ENCODE measurements at regions not wholly inside any gene's neighbourhood (a gene's known extent, or its start where the extent isn't known, plus 50 kb on each side); places are given as distances from the start of the nearest gene placed in this dataset.

GRCh38 chr6:168825226-168826077 is 384.5 kb downstream of the SMOC2 start:
- no peak overlapping the region for H2AFZ ChIP-seq (ENCODE audit: low read length)
- H3K4me2 ChIP-seq (ENCODE audit: low read depth, low read length) = no peak overlapping the region

GRCh38 chr6:168823397-168824212 is 382.6 kb downstream of the SMOC2 start:
- Histone ChIP-seq H3K79me2 (ENCODE audit: low read length) (no peaks in the 10 kb centered on the region), H3K4me2 (ENCODE audit: low read depth, low read length) (no peak overlapping the region), H3K27me3 (replicated peaks; ENCODE audit: insufficient read depth, low read length) (no peaks in the 10 kb centered on the region), H3K4me3 (ENCODE audit: low read length) (no peak overlapping the region), H3K27ac (ENCODE audit: low read length) (no peak overlapping the region), H4K20me1 (ENCODE audit: insufficient read depth, low read length) (no peaks in the 10 kb centered on the region), H3K4me1 (ENCODE audit: low read length) (no peaks in the 10 kb centered on the region), H3K9me3 (replicated peaks; ENCODE audit: insufficient read depth, low read length) (no peaks in the 10 kb centered on the region), H3K36me3 (replicated peaks; ENCODE audit: insufficient read depth, low read length) (no peaks in the 10 kb centered on the region), H3K9me2 (replicated peaks; ENCODE audit: insufficient read depth, low read length) (no peaks in the 10 kb centered on the region), H3K9ac (ENCODE audit: low read length) (no peak overlapping the region), H3F3A (ENCODE audit: insufficient read depth, low read length) (no peaks in the 10 kb centered on the region), H2AFZ (ENCODE audit: low read length) (no peak overlapping the region)
- TF ChIP-seq CTCF (IDR thresholded peaks at IDR 0.05; ENCODE audit: low read length) (no peak), EZH2 (optimal IDR thresholded peaks at IDR 0.05; ENCODE audit: low read depth, low read length) (no peak), EZH2phosphoT487 (IDR thresholded peaks at IDR 0.05; ENCODE audit: low read length) (no peak)
- no peak for DNase-seq

More at GRCh38 chr6:168825226-168826077, 384.5 kb downstream of the SMOC2 start:
- H3F3A ChIP-seq (ENCODE audit: insufficient read depth, low read length) = no peaks in the 10 kb centered on the region
- no peaks in the 10 kb centered on the region for H4K20me1 ChIP-seq (ENCODE audit: insufficient read depth, low read length)
- no peak overlapping the region for H3K4me3 ChIP-seq (ENCODE audit: low read length)
- no peak for DNase-seq
- H3K9ac ChIP-seq (ENCODE audit: low read length) = no peak overlapping the region
- no peaks in the 10 kb centered on the region for H3K79me2 ChIP-seq (ENCODE audit: low read length)
- no peak for TF ChIP-seq CTCF (IDR thresholded peaks at IDR 0.05; ENCODE audit: low read length)
- no peak for TF ChIP-seq EZH2 (optimal IDR thresholded peaks at IDR 0.05; ENCODE audit: low read depth, low read length)
- no peak for TF ChIP-seq EZH2phosphoT487 (IDR thresholded peaks at IDR 0.05; ENCODE audit: low read length)
- H3K27me3 ChIP-seq (replicated peaks; ENCODE audit: insufficient read depth, low read length) = no peaks in the 10 kb centered on the region
- no peak overlapping the region for H3K27ac ChIP-seq (ENCODE audit: low read length)
- H3K4me1 ChIP-seq (ENCODE audit: low read length) = no peaks in the 10 kb centered on the region
- no peaks in the 10 kb centered on the region for H3K9me2 ChIP-seq (replicated peaks; ENCODE audit: insufficient read depth, low read length)
- no peaks in the 10 kb centered on the region for H3K36me3 ChIP-seq (replicated peaks; ENCODE audit: insufficient read depth, low read length)
- no peaks in the 10 kb centered on the region for H3K9me3 ChIP-seq (replicated peaks; ENCODE audit: insufficient read depth, low read length)

- no peaks in the 10 kb centered on the region for H3K9me3 ChIP-seq (replicated peaks; ENCODE audit: insufficient read depth, low read length)
- DNase-seq = no peak
- no peaks in the 10 kb centered on the region for H3K9me2 ChIP-seq (replicated peaks; ENCODE audit: insufficient read depth, low read length)
- H3K4me1 ChIP-seq (ENCODE audit: low read length) = no peaks in the 10 kb centered on the region
- no peaks in the 10 kb centered on the region for H3K27me3 ChIP-seq (replicated peaks; ENCODE audit: insufficient read depth, low read length)
- no peak overlapping the region for H3K4me3 ChIP-seq (ENCODE audit: low read length)
- H3K36me3 ChIP-seq (replicated peaks; ENCODE audit: insufficient read depth, low read length) = no peaks in the 10 kb centered on the region
- H4K20me1 ChIP-seq (ENCODE audit: insufficient read depth, low read length) = no peaks in the 10 kb centered on the region
- H3K79me2 ChIP-seq (ENCODE audit: low read length) = no peaks in the 10 kb centered on the region
- no peaks in the 10 kb centered on the region for H3F3A ChIP-seq (ENCODE audit: insufficient read depth, low read length)
- H3K4me2 ChIP-seq (ENCODE audit: low read depth, low read length) = no peak overlapping the region
- no peak overlapping the region for H3K9ac ChIP-seq (ENCODE audit: low read length)
- H2AFZ ChIP-seq (ENCODE audit: low read length) = no peak overlapping the region
- no peak for TF ChIP-seq CTCF (IDR thresholded peaks at IDR 0.05; ENCODE audit: low read length)
- no peak for TF ChIP-seq EZH2phosphoT487 (IDR thresholded peaks at IDR 0.05; ENCODE audit: low read length)
- TF ChIP-seq EZH2 (optimal IDR thresholded peaks at IDR 0.05; ENCODE audit: low read depth, low read length) = no peak
- H3K27ac ChIP-seq (ENCODE audit: low read length) = no peak overlapping the region
These were observed 381.4 kb downstream of the SMOC2 start for GRCh38 chr6:168822376-168822775.
